Activated effector memory CD4-positive, alpha-beta T cell treated with Interleukin-2 at 50 U/mL for 16 hours (primary cell): ENCODE measurements at regions not wholly inside any gene's neighbourhood (a gene's known extent, or its start where the extent isn't known, plus 50 kb on each side); places are given as distances from the start of the nearest gene placed in this dataset.

ENCODE experiments used
- DNase-seq: peaks from one replicate; pipeline ENCODE4 v3.0.0-alpha.2; 2020

DNA sequence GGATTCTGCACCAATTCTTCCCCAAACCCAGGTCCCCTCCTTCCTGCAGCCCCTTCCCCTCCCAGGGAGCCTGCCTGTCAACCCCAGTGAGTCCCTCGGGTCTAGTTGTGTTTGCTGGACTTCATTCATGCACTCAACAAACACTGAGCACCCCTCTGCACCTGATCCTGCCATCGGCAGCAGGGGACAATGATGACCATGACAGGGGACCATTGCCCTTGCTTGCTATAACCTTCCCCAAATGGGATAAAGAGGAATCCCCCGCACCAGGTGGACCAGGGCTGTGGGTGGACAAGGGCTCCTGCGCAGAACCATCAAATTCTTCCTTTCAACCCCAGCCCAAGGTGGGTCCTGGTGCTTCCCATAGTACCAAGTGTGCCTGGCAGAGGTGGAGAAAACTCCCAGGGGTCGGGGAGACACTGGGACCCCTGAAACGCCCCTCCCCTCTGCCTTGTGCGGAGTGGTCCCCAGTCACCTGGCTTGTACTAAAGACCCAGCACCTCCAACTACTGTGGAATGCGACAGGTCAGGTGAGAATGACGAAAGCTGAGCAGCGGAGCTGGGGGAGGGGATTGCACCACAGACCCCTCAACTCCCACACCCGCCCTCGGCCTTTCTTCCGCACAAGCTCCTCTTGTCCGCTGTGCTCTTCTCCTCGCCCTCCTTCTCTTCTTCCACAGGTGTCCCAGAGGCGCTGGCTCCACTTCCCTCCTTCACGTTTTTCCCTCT, 119.9 kb upstream of the ZNF217 start:
- DNase-seq, result no peak

DNA sequence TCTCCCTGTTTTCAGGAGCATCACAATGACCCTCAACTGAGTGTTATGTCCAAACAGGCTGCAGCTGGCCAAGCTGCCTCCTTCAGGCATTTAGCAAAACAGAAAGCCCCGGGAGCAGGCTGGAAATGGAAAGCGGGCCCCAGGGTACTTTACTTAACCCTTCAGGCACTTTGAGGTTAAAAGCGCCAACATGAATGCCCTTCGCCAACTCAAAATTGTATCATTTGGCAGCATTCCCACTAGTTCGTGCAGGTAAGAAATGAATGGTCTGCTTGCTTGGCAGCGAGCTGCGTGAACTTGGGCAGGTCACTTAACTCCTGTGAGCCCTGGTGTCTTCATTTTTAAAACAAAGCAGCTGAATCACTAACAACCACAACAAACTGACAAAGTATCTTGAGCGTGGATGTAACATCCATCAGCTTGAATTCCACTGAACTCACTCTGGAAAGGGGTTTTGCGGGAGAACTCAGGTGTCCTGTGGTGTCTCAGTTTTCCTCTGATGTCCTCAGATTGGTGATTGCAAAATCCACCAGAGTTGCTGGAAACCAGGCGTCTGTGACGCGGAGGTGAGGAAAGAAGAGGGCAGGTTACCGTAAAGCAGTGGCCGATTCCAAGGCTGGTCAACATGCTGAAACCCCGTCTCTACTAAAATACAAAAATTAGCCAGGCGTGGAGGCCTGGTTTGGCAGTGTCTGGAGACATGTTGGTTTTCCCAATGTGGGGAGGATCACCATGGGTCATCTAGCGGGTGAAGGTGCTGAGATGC, 118.8 kb upstream of the ZNF217 start:
- no peak for DNase-seq

DNA sequence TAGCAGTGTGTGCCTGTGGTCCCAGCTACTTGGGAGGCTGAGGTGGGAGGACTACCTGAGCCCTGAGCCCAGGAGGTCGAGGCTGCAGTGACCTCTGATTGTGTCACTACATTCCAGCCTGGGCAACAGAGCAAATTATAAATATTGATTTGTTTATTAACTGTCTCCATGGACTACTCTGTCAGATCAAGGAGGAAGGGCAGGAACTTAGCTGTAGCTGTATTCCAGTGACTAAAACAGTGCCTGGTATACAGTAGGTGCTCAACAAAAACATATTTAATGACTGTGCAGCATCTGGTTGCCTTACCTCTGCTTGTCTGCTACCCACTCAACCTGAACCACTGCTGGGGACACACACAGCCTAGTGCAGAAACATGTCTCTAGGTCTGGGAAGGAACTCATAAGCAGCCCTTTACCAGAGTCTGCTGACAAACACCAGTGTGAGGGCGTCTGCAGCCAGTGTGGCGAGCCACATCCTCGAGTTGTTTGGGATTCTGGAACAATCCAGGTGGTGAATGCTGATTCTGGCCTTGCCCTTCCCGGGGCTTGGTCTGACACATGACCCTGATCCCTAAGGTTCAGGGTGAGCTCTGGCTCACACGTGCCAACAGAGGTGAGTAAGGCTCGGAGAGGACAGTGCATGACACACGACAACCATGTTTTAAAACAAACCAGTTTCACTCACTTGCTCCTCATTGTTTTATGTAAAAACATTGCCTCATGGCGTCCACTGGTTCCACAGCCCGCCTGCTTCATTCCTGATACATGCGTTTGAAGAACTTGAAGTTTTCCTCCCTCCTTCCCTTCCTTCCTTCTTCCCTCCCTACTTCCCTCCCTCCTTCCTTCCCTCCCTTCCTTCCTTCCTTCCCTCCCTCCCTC, 117.9 kb upstream of the ZNF217 start:
- no peak for DNase-seq

DNA sequence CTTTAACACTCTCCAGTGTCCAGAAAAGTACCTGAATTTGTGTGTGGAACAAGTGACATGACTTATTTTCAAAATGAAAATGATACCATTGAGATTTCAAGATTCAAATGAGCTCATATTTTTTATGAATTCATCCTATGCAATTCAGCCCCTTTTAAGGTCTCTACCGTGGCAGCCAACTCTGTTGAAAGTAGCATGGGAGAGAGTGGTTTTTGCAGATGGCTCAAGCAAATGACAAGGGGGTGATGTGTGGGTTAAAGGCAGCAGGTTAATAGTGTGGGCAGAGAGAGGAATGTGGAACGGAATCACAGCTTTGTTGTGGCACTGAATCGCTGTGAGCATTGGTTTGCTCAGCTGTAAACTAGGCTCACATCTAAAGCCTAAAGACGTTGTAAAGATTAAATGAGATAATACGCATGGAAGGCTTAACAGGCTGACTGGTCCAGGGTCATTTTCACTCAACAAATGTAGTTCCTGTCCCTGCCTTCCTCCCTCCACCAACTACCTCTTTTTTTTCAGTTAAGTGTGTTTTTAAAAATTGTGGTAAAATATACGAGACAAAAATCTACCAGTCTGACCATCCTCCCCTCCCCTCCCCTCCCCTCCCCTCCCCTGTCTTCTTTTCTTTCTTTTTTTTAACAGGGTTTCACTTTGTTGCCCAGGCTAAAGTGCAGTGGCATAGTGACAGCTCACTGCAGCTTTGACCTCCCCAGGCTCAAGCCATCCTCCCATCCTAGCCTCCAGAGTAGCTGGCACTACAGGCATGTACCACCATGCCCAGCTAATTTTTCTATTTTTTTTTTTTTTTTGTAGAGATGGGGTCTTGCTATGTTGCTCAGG, 114.7 kb upstream of the ZNF217 start:
- no peak for DNase-seq

DNA sequence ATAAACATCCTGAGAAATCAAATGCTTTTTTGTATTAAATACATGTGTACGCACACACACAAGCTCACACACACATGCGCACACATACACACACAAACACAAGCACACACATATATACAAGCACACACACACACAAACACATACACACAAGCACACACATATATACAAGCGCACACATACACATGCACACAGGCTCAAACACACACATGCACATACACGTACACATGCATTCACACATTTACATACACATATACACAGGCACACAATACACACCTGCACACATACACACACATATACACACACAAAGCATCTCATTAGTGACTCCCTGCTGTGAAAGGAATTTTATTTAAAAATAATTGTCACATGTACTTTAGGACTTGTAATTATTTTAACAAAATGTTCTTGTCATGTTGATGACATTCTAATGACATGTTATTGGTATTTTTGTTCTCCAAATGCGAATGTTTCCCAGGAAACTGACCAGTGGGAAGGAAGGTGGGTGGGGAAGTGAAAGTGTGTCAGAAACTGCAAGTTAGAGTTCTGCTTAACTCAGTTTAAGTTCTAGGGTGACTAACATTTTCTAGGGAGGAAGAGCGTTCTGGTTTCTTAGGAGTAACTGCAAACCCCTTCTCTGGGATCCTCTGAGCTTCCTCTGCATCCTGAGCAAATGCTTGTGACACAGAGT, 113.9 kb upstream of the ZNF217 start:
- no peak for DNase-seq

DNA sequence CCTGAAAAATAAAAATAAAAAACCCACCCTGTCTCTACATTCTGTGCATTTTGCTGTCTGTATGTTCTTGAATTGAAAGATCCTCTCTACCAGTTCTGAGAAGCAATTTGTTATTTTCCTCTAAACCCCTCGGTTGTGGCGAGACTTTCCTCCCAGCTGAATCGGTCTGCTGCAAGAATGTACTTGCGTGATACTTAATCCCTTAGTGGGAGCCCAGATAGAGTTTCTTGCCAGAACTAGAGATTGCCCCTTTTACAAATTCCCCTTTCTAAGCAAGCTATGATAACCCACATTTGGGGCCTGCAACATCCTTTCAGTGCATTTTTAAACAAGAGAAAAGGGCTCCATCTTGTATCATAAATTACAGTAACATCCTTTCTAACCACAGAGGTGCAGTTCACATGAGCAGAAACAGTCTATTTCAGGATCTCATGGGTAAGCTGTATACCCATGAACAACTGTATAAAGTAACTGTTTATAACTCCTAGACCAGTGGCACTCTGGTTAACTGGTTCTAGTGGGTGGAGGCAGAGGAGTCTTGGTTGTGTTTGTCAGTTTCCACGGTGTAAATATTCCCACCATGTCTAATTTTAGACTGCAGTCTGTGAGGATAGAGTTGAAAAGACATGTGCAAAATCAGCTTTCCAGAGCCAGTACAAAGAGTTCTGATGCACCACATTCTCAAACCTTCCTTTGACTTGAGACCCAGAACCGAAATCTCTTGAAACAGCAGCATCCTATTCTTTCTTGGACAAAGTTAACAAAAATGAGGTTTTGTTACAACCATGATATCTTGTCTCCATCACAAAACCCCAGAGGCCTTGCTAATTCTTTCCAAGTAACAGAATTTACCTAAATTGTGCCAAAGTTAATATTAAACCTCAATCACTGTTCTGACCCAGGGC, 113.1 kb upstream of the ZNF217 start:
- DNase-seq, result peak; percentile 11

DNA sequence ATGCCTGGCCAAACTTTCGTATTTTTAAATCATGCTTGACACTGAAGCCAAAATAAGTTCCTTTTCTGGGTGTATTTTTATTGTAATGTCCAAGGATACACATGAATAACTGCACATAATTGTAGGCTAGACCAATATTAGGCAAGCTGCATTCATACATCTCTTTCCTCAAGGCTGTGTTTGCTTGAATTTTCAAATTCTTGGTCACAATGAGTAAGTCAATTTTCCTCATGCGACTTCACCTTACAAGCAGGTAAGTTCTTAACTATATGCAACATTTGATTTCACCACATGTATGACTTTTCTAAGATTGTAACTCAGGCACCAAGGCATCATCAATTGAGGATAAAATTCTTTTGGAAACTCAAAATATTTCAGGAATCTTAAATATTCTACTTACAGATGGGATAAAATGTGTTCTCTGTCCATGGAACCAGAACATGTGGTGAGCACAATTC, 112.4 kb upstream of the ZNF217 start:
- no peak for DNase-seq

DNA sequence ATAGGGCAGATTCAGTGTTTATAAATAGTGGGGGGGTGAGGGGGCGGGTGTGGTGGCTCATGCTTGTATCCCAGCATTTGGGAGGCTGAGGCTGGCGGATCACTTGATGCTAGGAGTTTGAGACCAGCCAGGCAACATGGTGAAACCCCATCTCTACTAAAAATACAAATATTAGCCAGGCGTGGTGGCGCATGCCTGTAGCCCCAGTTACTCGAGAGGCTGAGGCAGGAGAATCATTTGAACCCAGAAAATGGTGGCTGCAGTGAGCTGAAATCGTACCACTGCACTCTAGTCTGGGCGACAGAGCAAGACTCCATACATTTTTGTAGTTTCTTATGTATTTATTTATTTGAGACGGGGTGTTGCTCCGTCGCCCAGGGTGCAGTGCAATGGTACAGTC, 109.0 kb upstream of the ZNF217 start:
- no peak for DNase-seq

DNA sequence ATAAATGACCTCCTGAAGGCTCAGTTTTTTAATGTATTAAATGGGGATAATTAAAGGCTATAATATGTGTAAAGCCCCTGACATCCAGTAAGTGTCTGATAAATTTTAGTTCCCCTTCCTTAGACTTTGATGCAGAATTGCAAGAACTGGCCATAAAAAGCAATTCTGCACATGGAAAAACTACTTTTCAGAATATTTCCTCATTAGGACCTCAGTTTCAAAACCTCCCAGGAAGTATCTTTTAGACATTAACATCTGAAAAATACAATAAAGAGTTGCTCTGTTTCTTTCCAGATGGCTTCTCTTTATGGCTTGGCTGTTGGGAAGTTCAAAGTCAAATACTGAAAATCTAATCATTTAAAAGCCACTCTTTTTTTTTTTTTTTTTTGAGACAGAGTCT, 106.3 kb upstream of the ZNF217 start:
- DNase-seq, result no peak

DNA sequence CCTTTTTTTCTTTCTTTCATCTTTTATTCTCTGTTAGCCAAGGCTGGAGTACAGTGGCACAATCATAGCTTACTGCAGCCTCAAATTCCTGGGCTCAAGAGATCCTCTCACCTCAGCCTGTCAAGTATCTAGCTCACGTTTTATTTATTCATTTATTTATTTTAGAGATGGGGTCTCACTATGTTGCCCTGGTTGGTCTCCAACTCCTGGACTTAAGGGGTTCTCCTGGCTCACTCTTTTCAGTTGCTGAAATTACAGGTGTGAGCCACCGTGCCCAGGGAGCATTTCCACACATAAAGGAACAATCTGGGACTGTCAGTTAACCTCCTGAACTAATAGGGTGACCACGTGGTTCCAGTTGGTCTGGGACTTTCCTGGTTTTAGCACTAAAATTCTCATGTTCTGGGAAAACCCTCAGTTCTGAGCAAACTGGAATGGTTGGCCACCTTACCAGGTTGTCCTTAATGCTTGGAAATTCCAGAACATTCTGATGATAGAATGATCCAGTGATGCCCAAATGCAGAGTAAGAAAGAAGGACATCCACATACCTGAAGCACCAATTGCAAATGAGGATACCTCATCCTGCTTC, 105.5 kb upstream of the ZNF217 start:
- DNase-seq, result no peak

DNA sequence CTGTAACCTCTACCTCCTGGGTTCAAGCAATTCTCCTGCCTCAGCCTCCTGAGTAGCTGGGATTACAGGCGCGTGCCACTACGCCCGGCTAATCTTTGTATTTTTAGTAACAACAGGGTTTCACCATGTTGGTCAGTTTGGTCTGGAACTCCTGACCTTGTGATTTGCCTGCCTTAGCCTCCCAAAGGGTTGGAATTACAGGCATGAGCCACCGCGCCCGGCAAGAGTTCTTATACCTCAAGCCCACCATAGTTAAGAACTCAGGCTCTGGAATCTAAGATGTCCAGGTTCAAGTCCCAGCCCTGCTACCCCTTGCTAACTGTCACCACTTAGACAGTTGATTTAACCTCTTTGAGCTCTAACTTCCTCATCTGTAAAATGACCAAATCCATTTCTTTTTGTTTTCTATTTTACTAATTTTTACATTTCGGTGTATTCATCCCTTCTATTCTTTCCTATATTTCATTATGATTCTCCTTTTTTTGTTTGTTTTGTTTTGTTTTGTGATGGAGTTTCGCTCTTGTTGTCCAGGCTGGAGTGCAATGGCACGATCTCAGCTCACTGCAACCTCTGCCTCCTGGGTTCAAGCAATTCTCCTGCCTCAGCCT, 104.8 kb upstream of the ZNF217 start:
- DNase-seq, result no peak

DNA sequence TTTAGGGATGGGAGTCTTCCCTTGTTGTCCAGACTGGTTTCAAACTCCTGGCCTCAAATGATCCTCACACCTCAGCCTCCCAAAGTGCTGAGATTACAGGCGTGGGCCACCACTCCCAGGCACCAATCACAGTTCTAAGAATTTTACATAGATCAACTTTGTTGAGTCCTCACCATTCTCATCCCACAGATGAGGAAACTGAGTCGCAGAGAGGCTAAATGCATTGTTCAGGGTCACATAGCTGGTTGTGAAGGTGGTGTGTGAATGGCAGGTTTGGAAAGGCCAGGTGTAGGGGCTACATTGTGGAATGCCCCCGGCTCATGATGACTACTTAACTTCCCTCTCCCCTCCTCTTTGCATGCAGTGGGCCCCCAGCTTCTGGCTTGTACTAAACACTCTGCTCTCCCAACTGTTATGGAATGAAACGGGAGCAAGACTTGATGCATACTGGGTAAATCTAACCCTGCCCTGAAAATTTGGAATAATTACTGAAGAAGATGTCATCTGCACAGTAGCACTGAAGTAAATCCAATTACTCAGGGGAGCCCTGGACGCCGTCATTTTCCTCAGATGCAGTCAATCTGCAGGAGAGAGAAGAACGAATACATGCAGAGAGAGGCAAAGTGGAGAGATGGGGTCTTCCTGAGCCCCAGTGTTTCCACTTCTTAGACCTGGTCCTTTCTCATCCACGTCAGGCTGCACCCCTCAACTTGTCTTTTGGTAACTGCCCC, 102.3 kb upstream of the ZNF217 start:
- no peak for DNase-seq

DNA sequence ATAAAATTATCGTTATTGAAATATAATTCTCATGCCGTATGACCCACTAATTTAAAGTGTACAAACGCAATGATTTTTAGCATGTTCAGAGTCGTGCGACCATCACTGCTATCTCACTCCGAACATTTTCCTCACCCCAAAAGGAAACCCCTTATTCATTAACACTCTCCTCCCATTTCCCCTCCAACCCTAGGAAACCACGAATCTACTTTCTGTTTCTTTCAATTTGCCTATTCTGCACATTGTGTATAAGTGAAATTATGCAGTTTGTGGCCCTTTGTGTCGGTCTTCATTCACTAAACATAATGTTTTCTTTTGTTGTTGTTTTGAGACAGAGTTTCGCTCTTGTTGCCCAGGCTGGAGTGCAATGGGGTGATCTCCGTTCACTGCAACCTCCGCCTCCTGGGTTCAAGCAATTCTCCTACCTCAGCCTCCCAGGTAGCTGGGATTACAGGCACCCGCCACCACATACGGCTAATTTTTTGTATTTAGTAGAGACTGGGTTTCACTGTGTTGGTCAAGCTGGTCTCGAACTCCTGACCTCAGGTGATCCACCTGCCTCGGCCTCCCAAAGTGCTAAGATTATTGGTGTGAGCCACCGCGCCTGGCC, 99.7 kb upstream of the ZNF217 start:
- DNase-seq, result no peak

DNA sequence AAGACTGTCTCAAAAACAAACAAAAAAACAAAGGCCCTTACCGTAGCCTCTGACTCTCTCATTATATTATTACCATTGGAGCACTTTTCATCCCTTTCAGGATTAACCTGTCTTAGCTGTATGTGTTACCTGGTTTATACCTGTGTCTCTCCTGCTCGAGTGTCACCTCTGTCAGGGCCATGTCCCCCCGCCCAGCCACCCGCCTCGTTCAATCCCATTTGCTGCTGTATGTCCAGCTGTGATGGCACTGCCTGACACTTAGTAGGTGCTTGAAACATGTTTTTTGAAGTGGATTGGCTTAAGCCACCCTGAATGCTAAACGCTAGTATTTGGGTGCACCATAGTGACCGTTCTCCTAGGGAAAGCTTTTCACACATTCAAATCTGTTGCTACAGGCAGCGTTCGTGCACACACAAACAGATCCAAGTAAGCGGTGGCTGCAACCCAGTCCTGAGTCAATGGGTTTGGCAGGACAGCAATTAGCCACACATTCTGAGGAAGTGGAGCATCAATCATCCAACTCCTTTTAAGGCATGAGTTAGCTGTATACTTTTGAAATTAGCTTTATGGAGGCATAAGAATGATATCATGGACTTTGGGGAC, 98.9 kb upstream of the ZNF217 start:
- DNase-seq, result no peak

DNA sequence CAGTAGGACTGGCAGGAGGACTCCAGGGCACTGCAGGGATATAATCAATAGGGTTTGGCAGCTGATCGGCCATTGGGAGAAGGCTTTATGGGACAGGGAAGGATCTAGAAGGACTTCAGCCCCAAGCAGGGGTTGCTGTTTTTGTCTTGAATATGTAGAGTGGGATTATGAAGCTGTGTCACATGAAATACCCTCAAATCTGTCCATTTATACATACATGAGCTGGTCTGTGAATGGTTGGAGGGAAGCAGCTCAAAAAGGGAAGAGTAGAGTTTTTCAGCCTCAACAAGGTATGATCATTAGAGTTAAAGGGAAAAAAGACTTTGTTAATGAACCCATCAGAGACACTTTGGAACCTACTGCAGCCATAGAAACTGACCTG, 98.2 kb upstream of the ZNF217 start:
- DNase-seq, result no peak

DNA sequence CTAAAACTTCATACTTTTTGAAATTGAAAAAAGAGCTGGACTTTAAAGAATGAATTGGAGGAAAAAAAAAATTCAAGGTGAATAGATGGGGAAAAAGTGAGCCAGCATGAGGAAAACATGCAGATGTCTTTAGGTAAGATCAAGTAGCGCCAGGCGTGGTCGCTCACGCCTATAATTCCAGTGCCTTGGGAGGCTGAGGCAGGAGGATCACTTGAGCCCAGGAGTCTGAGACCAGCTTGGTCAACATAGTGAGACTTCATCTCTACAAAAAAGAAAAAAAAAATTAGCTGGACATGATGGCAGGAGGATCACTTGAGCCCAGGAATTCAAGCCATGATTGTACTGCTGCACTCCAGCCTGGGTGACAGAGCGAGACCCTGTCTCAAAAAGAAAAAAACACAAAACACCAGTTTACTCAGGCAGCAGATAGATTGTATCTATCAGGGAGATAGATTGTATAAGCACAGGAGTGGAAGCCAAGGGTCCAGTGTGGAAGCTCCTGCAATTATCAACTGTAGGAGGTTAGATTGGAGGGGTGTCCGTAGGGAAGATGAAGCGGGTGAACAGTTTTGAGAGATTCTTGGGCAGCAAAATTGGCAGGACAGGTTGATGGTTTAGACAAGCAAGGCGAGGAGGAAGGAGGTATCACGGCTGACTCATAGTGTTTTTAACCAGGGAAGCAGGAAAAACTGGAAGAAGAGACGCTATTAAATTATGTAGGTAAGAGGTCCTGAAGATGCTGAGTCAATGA, 97.6 kb upstream of the ZNF217 start:
- DNase-seq, result no peak

DNA sequence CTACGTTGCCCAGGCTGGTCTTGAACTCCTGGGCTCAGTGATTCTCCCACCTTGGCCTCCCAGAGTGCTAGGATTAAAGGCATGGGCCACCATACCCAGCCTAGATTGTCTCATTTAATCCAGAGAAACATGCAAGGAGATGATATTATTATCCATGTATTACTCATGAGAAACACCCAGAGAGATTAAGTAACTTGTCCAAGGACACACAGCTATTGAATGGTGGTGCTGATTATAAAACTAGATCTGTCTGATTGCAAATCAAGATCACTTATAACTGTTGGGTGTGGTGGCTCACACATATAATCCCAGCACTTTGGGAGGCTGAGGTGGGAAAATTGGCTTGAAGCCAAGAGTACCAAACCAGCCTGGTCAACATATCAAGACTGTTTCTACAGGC, 94.4 kb upstream of the ZNF217 start:
- no peak for DNase-seq
